ENCODE measurements at regions not wholly inside any gene's neighbourhood (a gene's known extent, or its start where the extent isn't known, plus 50 kb on each side); places are given as distances from the start of the nearest gene placed in this dataset.

DNA sequence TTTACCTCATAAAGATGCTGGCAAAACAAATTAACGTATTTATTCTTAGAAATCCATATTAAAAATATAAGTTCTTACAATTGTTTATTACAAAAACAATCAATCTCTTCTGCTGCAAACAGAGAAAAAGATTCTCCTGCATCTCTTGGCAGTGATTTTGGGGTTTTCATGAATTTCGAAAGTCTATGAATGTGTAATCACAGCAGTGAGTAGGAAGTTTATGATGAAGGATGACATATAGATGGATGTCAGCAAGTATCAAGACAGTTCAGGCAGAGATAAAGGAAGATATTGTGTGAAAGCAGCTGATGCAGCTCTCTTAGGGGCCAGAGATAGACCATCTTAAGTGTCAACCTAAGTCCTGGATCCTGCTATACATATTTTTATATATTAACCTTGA is 196.9 kb upstream of the BANK1 start:
- DNase-seq (ENCODE audit: low read depth) = no peak

DNA sequence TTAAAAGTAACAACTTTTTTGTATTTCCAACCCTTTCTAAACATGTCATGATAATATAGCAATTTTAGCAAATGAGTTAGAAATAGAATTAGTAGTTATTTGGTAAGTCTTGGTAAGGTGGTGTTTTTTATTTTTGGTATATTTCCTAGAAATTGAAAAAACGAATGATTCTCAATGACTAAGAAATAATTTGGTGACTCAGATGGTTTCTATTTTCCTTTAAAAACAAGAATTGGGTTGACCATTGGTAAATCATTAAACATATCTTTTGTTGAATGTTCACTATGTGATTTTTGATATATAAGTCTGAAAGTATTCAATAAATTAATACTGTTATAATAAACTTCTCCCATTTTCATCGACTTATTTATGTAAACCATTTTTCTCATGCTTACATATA is 206.2 kb upstream of the BANK1 start:
- DNase-seq (ENCODE audit: low read depth) = no peak

DNA sequence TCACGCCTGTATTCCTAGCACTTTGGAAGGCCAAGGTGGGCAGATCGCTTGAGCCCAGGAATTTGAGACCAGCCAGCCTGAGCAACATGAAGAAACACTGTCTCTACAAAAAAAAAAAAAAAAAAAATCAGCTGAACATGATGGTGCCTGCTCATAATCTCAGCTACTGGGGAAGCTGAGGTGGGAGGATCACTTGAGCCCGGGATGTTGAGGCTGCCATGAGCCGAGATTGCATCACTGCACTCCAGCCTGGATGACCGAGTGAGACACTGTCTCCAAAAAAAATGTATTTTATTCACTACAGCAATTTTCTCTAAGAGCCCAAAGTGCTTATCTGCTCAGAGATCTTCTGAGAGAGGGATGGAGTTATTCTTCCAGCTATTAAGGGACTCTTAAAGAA is 215.8 kb upstream of the PPP3CA start:
- DNase-seq (ENCODE audit: low read depth) = no peak

DNA sequence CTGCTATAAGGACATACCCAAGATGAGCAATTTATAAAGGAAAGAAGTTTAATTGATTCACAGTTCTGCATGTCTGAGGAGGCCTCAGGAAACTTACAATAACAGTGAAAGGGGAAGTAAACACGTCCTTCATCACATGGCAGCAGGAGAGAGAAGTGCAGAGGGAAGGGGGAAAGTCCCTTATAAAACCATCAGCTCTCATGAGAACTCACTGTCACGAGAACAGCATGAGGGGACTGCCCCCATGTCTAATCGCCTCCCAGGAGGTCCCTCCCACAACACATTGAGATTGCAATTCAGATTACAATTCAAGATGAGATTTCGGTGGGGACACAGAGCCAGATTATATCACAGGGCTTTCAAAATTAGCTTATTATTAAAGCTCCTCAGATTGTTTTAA is 209.5 kb upstream of the PPP3CA start:
- no peak for DNase-seq (ENCODE audit: low read depth)

DNA sequence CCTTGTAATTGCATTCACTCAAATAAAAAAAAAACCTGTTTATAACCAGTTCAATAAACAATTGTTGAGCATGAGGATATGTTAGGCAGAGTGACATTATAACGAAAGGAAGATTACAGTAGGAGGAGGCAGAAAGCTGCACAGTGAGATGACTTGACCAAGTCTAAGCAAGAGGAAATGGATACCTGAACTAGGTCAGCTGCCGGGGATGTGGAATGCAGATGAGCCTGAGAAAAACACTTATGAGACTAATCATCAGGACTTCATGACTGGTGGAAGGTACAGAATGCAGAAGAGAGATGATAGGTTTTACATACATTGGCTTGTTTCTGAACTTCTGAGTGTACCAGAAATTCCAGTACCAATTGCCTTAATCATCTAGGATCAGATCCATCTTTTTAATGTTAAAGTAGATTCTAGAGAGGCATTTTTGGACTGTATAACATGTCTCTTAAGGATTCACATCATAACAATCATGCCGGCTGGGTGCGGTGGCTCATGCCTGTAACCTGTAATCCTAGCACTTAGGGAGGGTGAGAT is 208.1 kb upstream of the PPP3CA start:
- DNase-seq (ENCODE audit: low read depth) = no peak

DNA sequence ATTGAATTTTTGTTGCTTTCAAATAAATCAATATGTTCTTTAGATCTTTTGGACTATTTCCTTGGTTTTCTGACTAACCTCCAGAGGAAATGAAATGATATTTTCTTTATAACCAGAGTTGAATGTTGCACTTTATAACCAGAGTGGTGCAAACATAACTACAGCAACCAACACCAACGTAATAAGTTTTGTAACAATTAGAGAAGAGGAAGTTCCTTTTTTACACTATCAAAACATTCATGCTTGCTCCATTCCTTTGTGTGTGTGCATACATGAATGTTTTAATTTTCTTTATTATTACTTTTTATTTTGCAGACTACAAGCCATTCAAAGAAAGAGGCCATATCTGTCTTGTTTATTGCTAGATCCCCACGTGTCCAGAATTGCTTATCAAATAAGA is 193.0 kb upstream of the PPP3CA start:
- DNase-seq (ENCODE audit: low read depth) = no peak

DNA sequence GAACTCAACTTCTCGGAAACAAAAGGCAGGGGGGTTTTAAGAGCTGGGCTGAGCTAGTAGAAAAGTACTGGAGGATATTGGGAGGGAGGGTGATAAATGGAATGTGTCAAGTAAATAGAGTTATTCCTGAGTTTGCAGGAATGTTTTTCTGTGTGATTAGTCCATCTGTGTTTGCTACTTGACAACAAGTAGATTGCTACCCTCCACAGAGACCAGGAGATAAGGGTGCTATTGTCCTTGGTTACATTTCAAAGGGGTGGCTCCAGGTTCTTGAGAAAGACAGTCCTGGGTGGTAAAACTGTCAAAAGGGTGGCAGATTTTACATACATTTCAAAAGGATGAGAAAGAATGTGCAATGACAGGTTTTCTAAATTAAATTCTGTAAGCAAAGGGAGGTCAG is 181.2 kb upstream of the PPP3CA start:
- no peak for DNase-seq (ENCODE audit: low read depth)

DNA sequence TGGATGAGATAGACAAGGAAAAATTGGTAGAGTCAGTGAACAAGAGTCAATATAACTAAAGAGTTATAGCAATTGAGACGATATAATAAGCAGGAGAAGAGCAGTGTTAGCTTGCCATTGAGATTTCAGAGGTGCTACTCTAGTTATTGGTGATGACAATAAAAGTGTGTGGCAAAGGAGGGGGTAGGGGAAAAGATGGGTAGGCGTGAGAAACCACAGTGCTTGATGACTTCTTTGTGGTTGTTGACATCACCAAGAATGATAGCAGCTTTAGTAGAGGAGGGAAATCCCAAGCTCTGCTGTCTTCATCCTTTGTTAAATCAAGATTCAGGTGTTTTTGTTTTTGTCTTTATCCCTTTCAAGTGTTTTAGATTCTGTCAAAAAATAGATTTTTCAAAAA is 179.9 kb upstream of the PPP3CA start:
- no peak for DNase-seq (ENCODE audit: low read depth)

DNA sequence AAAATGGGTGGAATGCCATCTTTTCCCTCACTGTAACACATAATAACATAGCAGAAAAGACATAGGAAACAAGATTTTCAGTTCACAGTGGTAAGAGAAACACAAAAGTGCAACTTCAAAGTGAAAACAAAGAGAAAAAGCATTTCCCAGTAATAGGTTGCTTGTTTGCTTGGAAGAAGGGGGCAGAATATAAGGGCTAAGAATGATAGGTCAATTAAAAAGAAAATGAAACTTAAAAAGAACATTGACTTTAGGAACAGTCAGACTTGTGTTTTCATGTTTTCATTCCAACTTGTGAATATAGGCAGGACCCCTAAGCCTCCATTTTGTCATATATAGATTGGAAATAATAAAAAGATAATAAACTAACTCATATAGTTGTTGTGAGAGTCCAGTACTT is 168.2 kb upstream of the PPP3CA start:
- no peak for DNase-seq (ENCODE audit: low read depth)

DNA sequence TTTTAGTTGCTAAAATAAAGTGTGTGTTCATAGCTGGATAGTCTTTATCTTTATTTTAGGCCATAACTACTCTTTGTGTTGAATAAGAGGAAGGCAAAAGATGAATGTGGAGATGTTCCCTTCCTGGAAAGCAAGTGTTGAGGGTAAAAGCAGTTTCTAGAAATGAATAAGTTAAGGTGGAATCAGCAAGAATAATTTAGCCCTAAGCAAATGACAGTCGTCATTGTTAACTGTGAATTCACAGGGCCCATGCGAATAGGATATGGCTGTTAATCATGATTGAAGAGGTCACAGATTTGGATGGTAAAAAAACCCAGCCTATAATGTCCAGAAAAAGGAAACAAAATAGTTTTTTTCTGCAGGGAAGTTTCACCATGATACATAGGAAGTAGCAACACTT is 167.8 kb upstream of the PPP3CA start:
- no peak for DNase-seq (ENCODE audit: low read depth)

DNA sequence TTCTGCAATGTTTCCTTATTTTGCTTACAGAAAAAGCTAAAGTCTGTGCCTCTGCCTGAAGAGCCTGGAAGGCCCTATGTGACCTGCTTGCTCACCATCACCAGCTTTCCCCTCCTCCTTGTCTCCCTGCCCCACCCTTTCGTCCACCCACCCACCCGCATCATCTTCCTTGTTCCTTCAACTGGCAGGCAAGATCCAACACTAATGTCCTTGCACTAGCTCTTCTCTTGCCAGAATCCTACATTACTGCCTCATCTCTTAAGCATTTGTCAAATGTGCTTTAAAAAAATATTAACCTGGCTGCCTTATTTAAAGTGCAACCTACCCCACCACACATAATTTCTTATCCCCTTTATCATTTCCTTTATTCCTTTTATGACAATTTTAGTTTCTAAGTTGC is 165.1 kb upstream of the PPP3CA start:
- DNase-seq (ENCODE audit: low read depth) = no peak

DNA sequence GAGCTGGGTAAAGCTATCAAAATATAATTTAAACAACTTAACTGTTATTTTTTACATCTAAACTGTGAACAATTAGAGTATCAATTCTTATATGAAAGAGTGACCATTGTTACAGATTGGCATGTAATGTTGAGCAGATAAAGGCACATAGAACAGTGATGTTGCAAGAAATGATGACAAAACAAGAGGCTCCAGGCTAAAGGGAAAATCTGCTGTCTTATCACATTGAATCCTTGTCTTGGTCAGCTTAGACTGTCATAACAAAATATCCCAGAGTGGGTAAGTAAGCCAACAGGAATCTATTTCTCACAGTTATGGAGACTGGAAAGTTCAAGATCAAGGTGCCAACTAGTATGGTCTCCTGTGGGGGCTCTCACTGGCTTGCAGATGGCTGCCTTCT is 154.1 kb upstream of the PPP3CA start:
- DNase-seq (ENCODE audit: low read depth) = no peak

DNA sequence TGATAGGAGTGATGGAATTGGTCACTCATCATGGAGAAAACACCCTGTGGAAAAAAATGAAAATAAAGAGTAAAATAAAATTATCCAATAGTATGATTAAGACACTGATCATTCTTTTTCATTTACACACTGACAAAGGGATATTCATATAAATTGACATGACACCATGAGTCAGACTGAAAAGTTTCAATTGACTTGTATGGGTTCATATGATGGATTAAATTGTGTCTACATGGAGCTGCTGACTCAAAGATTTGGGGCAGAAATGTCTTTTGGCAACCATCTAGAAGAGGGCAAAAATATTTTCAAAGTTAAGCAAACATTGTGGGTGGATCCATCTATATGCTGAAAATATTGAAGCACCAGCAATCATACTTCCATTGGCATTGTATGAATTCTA is 153.4 kb upstream of the PPP3CA start:
- DNase-seq (ENCODE audit: low read depth) = no peak

DNA sequence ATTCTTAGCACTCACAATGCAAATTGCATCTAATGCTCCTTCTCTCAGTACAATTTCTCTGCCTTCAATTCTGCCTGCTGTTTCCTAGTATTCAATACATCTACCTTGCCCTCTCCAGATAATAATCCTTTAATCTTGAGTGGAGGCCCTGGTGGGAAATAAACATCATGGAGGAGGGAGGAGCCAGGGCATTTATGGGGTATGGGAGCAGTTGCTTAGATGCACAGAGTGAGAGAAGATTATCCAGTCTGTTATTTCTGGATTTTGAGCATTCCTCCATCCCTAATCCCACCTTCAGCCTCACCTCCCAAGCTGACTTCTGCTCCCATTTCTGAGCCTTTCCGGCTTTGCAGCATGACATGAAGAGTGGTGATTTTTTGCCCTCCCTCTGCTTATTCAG is 127.9 kb upstream of the PPP3CA start:
- no peak for DNase-seq (ENCODE audit: low read depth)

DNA sequence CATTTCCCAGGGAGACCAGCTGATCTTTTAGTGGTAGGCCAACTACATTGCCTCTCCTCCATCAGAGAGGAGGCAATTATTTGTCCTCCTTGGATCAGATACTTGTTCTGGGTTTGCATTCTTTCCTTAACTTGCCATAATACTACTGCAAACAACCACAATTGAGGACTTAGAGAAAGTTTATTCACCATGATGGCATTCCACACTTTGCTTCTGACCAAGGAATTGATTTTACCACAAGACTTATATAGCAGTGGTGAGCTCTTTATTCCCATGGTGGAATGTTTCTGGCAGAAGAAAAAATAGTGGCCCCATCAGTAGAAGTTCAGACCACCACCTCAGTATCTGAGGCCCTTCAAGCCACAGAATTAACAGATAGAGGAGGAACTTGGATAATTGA is 123.9 kb upstream of the PPP3CA start:
- DNase-seq (ENCODE audit: low read depth) = no peak

DNA sequence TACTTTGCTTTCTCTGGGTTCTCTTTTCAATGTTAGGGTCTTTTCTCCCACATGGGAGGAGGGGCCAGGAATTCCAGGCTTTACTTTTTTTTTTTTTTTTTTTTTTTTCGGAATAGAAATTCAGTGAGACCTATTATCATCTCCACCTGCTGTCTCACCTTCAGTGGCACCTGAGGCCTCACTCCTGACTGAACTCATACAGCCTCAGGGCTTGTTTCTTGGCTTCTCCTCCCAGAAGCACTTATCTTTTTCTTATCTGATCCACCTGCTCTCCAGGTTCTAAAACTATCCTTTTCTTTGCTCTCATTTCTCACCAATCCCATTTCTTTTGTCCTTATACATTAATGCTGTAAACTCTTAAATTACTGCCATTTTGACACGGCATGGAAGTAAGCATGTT is 117.3 kb upstream of the PPP3CA start:
- no peak for DNase-seq (ENCODE audit: low read depth)

DNA sequence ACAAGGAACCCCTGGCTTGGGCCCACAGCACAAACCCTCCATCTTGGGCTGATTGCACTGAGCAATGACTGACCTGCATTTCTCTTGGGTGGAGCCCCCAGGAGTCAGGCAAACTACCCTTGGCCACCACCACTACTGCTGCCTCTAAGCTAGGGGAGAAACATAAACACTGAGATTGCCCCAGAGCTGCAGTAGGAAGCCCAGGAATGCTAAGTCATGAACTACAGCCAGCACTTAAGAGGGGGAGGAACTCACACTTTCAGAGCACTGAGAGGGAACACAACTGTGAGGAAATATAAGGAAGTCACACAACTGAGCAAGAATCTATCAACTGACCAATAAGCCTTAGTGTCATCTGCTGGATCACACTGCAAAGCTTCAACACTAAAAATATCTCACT is 111.6 kb upstream of the PPP3CA start:
- no peak for DNase-seq (ENCODE audit: low read depth)

DNA sequence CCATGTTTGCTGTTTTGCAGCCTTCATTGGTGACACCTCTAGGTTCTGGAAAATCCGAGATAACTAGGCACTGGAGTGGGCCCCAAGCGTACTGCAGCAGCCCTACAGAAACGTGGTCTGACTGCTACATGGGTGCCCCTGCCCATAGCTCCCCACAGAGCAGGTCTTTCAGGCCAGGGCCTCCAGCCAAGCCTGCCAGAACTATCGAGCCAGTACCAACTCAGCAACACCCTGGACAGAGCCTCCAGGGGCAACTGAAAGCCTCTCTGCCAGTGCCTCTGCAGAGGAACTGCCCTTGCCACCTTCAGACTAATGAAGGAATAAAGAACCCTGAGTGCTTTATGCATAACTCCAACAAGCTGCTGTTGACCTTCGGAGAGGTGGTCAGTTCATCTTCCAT is 111.1 kb upstream of the PPP3CA start:
- DNase-seq (ENCODE audit: low read depth) = no peak

DNA sequence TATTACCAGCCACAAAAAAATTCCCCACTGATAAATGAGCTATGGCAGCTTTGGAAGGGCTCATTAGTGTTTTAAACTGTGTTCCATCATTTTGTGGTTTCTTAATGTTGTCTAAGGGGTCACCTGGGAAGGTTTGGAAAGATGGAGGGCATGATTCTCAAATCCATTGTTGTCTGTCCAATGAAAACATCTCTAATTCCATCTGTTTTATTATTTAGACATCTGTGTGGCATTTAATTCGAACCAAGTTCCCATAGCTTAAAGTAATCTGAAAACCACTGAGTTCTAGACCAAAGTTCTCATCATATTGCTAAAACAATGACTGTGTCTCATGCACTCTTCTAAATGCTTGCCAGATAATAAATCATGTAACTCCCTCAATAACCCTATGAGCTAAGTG is 103.8 kb upstream of the PPP3CA start:
- no peak for DNase-seq (ENCODE audit: low read depth)

DNA sequence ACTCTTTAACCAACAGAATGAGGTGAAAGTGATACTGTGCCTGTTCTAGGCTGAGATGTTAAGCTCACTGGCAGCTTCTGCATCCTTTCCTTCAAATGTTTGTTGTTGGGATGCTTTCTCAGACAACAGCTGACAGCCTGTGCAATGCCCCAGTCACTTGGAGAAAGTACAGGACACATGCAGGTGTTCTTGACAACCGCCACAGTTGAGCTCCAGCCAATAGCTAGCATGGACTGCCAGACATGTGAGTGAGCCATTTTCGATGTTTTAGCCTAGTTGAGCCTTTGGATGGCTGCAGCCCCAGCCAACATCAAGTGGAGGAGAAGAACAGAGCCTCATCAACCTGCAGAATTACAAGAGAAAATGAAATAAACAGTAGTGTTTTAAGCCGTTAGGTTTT is 94.1 kb upstream of the PPP3CA start:
- DNase-seq (ENCODE audit: low read depth) = no peak

DNA sequence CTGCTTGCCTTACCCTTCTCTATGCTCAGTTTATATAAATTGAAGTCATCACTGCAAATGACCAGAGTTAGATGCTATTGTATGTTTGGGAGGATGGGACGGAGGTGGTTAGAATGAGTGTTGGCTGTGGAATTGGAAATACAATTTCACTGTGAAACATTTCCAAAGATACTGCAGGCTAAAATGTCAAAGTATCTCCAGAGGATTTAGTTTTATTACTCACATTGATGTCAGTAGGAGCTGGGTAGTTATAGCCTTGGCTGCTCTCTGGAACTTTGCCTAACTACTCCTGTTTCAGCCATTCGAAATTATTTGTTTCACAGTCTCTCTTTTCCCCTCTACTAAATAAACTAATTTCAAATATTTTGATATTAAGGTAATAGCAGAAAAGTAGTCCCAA is 92.6 kb upstream of the PPP3CA start:
- no peak for DNase-seq (ENCODE audit: low read depth)

DNA sequence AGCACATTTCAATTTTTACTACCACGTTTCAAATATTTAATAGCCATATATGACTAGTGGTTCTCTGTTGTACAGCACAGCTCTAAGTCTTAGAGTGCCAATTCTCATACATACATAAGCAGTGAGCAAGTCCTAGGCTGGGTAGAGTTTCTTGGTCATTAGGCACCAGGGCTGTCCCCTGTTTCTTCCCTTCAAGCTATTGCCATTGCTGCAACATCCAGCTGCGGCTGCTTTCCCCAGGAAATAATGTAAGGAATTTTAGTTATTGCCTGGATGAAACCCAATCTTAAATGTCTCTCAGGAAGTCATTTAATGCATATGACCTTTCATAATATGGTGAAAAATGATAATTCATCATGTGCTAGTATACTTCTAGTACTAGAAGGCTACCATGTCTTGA is 74.1 kb upstream of the PPP3CA start:
- DNase-seq (ENCODE audit: low read depth) = no peak

DNA sequence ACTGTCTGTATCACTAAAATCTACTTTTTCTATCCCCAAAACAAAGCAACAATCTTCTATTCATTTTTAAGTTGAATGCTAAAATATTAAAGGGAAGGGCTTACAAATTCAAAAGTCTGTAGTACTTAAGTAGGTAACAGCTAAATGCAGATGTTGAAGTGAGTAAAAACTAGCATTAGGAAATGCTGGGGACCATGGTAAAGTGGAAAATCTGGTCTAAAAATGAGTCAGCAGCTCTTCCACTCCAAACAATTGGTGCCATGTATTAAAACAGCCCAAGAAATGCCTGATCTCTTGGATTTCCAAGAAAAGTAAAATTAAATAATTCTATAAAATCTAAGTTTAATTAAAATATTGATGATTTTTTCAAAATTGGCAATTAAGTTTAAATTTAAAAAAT is 73.3 kb upstream of the PPP3CA start:
- DNase-seq (ENCODE audit: low read depth) = no peak

DNA sequence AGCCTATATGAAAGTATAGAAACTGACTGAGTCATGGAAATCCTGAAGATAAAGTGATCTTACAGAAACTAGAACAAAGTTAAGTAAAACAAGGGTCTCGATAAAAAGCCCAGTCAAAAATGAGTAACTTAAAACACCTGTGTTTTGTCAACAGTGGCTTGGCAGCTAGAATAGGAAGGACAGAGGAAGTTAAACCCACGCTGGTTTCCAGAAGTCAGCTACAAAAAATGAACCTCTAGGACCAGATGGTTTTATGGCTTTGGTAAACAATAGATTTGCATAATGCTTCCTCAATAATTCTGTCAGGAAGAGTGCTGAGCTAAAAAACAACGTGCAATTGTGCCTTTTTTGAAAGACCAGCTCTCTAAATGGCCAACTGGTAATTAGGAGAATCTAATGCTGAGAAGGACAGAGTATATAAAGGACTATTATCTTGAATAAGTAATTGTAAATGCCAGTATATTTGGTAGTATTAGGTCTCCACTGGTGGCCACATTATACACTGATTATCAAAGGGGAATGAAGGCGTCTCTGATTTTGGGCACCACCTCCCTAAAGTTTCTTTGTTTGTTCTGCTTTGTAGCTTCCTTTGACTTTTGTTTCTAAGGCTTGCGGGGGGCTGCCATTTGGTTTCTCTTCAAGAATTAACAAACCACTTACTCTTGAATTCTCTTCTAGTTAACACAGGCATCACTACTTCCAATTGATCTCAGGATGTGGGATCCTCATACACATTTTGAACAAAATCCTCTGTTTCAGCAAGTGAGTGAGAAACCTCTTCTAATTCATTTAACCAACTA is 72.2 kb upstream of the PPP3CA start:
- DNase-seq (ENCODE audit: low read depth) = no peak

Measured in HS-27A (cell line).